HG02759 (cell line): ENCODE measurements at regions not wholly inside any gene's neighbourhood (a gene's known extent, or its start where the extent isn't known, plus 50 kb on each side); places are given as distances from the start of the nearest gene placed in this dataset.

Source experiments
- ATAC-seq: cut with Tn5 transposase; IDR thresholded peaks from one replicate; pipeline ENCODE4 v1.9.1; 2021; ENCODE audit warnings: mild to moderate bottlenecking, moderate library complexity; ENCODE audit not compliant: unreplicated experiment

- peak; percentile 83 for ATAC-seq
Observed at GRCh38 chr6:21375151-21376116, 218.1 kb upstream of the SOX4 start.

DNA sequence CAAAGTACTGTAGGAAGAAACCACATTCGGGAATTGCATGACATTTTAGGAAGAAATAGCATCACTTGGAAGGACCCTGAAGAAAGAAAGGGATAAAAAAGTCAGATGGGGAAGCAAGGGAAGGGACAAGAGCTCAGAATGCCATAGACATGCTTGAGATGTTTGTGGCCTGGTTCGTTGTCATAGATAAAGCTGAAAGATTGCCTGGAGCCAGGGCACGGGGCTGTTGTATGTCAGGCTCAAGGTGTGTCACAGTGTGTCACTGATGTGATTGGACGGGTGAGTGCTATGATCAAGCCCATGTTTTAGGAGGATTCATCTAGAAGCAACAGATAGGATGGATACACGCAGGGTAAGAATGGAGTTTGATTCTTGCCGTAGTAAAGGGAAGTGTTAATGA, 216.2 kb upstream of the SOX4 start:
- ATAC-seq = no peak

- ATAC-seq = no peak
Observed at GRCh38 chr6:21381331-21381963, 212.1 kb upstream of the SOX4 start.

DNA sequence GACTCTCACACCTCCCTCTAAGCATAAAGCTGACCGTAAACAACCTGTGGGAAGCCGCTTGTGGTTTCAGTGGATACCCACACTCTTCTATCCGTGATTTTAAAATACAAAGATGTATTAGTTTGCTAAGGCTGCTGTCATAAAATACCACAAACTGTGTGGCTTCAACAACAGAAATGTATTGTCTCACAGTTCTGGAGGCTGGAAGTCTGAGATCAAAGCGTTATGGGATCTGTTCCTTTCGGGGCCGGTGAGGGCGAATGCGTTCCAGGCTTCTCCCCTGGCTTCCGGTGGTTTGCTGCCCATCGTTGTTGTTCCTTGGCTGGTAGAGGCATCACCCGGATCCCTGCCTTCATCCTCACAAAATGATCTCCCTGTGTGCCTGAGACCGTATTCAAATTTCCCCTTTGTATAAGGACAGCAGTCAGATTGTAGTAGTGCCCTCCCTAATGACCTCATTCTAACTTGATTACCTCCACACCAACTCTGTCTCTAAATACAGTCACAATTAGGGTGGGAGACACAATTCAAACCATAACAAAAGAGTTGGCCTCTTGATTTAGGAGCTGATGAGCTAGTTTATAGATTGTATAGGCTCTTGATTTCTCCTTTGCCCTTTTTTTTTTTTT, 210.6 kb upstream of the SOX4 start:
- no peak for ATAC-seq

DNA sequence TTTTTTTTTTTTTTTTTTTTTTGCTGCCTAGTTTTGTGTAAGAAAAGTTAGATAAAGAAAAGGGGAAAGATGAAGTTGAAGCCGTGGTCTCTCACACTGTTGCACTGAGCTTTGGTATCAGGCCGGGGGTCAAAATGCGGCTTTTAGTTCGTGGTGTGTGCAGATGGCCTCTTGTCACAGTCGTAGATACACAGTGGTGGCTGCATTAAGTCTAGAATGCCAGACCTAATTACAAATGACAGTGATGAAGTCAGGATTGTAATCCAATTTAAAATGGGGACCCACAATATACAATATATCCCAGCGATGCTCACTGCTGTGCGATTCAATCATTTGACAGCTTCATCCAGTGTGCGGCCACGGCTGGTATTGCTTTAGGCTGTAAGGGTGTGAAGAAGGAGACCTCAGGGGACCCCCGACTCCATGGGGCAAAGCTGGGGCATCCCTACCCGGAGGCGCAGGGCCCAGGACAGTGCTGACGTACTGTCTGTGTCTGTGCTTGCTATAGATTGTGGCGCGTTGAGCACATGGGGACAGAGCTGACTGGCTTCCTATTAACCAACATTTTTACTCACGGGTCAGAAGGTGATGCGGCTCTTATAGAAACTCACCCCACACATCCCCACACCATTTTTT, 210.0 kb upstream of the SOX4 start:
- no peak for ATAC-seq

DNA sequence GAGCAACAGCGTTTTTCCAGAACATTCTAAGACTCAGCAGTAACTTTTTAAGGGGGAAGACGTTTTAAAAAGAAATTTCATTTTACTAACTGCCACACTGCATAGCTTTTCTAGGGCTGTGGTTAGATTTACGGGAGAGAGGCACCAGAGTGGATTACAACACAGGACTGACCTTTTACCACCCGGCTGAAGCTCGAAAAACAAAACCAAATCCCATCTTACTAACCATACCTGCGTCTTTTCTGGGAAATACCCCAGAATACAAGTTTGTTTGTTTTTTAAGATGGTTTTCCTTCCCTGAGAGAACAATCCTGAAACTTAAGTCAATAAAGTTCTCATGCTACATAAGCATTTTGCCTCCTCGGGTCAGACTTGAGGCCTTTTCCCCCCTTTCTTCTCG, 209.3 kb upstream of the SOX4 start:
- no peak for ATAC-seq

GRCh38 chr6:21386744-21387143, 206.8 kb upstream of the SOX4 start:
- no peak for ATAC-seq

DNA sequence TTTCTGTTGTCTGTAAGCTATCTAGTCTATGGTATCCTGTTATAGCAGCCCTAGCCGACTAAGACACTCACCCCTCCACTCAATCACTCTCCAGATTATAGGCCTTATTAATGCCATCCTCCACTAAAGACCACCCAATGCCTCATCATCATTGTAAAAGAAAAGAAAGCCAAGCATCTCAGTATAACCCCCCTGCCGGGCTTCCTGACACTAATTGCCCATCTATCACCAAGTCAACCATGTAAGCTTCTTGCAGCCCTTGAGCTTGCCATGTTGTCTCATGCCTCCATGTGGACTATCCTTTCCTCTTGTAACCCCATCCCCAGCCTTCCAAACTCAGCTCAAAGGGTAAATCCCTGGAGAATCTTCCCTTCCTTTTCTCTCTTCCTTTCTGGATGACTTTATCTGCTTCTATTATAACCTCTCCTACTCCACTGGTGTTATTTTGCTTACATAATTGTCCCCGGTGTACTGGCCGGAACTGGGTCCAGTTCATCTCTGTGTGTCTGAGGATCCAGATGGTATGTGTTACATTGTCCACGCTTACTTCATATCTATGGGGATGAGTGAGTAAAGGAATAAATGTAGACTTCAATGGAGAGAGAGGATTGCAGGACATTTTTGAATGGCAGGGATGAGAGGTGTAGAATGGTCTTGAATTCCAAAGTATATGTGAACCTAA, 202.9 kb upstream of the SOX4 start:
- no peak for ATAC-seq

- ATAC-seq = no peak
Observed at GRCh38 chr6:21392177-21392576, 201.4 kb upstream of the SOX4 start.

GRCh38 chr6:21393441-21394165, 199.9 kb upstream of the SOX4 start:
- ATAC-seq = no peak

GRCh38 chr6:21395121-21395520, 198.4 kb upstream of the SOX4 start:
- ATAC-seq = no peak

GRCh38 chr6:21396313-21396712, 197.2 kb upstream of the SOX4 start:
- no peak for ATAC-seq

DNA sequence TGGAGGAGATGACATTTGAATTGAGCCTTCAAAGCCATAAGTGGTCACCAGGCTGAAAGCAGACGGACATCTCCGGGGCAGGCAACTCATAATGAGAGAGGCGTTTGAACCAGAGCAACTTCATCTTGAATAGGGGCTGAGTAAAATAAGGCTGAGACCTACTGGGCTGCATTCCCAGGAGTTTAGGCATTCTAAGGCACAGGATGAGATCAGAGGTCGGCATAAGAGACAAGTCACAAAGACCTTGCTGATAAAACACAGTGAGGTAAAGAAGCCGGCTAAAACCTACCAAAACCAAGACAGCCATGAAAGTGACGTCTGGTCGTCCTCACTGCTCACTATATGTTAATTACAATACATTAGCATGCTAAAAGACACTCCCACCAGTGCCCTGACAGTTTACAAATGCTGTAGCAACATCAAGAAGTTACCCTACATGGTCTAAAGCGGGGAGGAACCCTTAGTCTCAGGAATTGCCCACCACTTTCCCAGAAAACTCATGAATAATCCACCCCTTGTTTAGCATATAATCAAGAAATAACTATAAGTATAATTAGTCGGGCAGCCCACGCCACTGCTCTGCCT, 194.7 kb upstream of the SOX4 start:
- ATAC-seq = no peak

GRCh38 chr6:21402368-21402767, 191.2 kb upstream of the SOX4 start:
- ATAC-seq = peak; percentile 88

DNA sequence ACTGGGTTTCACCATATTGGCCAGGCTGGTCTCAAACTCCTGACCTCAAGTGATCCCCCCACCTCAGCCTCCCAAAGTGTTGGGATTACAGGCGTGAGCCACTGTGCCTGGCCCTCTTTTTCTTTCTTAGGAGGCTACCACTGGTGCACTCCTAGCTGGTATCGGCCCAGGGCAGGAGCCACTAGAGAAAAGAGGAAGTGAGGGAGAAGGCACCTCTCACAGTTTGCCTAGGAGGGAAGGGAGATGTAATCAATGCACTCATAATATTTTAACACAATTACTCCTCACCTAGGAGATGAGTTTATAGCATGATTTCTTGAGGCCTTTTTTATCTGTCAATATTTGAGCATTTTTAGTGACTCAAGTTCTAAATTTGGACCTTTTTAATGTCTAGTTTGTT, 189.0 kb upstream of the SOX4 start:
- peak; percentile 58 for ATAC-seq

GRCh38 chr6:21406316-21406715, 187.2 kb upstream of the SOX4 start:
- ATAC-seq = no peak

DNA sequence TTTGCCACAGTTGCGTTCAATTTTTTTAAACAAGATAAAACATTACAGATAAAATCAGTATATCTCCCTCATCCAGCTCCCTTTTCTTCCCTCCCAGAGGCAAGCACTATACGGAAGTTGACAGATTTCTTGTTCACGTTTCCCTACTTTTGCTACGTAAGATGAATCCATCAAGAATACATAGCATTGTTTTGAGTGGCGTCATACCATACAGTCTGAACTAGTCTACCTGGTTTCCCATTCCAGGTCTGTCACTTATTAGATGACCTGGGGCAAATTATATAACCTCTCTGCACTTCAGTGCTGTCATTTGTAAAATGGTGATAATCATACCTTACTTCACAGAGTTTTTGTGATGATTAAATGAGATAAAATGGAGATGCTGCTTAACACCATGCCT, 184.3 kb upstream of the SOX4 start:
- ATAC-seq = no peak

GRCh38 chr6:21413428-21413827, 180.1 kb upstream of the SOX4 start:
- no peak for ATAC-seq

DNA sequence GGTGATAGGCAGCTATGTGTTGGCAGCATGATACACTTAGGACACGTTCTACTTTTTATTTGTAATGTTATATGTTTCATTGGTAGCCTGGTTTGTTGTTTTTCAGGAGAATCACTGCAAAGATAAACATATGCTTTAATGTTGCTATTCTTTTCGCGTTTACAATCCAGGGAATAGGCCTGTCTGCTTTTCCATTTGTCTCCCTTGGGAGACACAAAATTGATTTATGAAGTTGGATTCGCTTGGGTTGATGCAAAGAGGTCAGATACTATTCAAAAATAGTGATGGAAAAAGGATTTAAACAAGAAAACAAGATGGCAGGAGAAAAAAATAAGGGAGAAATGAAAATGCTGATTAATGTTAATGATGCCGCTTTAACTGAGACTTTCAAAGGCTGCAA, 179.5 kb upstream of the SOX4 start:
- ATAC-seq = no peak
